ENCODE measurements at regions not wholly inside any gene's neighbourhood (a gene's known extent, or its start where the extent isn't known, plus 50 kb on each side); places are given as distances from the start of the nearest gene placed in this dataset.

DNA sequence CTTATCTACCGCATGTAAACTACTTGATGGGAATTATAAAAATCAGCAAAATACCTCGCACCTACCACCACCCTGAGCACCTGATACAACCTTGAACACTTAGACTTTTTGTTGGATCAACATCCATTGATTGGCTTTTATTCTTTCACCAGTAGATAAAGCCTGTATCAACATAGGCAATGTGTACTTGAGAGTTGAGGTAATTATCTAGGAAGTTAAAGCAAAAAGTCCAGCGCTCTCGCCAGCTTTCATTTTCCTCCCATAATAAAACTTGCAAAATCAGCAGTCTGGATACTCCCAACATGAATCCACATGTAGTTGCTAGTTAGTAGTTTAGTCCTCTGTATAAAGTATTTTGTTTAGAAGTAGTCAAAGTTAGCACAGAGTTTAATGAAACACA, 132.0 kb upstream of the PRDM1 start:
- Mint-ChIP-seq H3K36me3 (ENCODE audit: insufficient read depth) (no peaks in the 10 kb centered on the region), H3K27ac (no peak overlapping the region), H3K9me3 (ENCODE audit: low read depth) (peaks cover 7% of the 10 kb centered on the region), H3K4me3 (ENCODE audit: low read depth) (no peak overlapping the region), H3K27me3 (no peaks in the 10 kb centered on the region), H3K4me1 (ENCODE audit: low read depth) (peaks cover 21% of the 10 kb centered on the region)
- no peak for DNase-seq (ENCODE audit: low spot score, unreplicated experiment)
- no peak for TF ChIP-seq CTCF (IDR thresholded peaks at IDR 0.05; ENCODE audit: unreplicated experiment)

DNA sequence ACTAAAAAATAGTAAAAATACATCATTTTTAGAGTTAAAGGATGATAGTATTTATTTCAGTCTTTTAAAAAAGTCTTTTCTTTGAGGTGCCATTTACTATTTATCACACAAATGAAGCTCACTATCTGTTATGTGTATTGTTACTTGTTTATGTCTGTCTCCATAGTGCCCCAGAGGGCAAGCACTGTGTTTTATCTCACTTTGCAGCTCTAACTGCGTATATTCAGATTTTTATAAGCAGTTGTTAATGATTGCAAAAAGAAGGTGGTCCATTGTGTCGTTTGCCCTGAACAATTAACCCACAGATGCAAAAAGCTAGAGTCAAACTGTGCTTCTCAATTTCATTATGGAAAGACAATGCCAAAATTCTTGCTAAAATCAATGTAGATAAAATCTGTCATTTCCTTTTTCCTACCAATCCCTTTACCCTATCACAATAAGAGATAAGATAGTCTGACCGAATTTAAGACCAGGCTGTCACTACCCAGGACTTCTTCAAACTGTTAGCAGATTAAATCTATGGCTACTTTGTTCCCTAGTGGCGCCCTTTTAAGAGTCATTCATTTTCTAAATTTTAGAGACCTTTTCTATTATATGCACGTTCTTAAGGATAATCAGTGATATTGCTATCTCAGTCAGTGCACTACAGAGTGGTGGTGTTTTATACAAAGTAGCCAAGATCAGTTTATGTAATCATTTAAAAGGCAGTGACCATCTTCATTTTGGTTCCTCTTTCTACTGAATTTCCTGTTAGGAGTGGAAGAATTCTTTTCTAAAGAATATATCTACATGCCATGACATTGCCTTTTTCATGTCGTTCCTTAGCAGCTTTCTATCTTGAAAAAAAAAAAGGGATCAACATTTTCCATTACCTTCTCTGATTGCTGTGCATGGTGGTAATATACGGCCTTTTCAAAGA, 133.1 kb upstream of the PRDM1 start:
- no peak for DNase-seq (ENCODE audit: low spot score, unreplicated experiment)
- Mint-ChIP-seq H3K27ac (no peak overlapping the region), H3K36me3 (ENCODE audit: insufficient read depth) (no peaks in the 10 kb centered on the region), H3K27me3 (no peaks in the 10 kb centered on the region), H3K9me3 (ENCODE audit: low read depth) (peaks cover 7% of the 10 kb centered on the region), H3K4me3 (ENCODE audit: low read depth) (no peak overlapping the region), H3K4me1 (ENCODE audit: low read depth) (peaks cover 21% of the 10 kb centered on the region)
- TF ChIP-seq CTCF (IDR thresholded peaks at IDR 0.05; ENCODE audit: unreplicated experiment): no peak

- DNase-seq (ENCODE audit: low spot score, unreplicated experiment): no peak
- H3K4me1 Mint-ChIP-seq (ENCODE audit: low read depth): peaks cover 21% of the 10 kb centered on the region
- no peak for TF ChIP-seq CTCF (IDR thresholded peaks at IDR 0.05; ENCODE audit: unreplicated experiment)
- H3K27me3 Mint-ChIP-seq: no peaks in the 10 kb centered on the region
- H3K4me3 Mint-ChIP-seq (ENCODE audit: low read depth): no peak overlapping the region
- no peak overlapping the region for H3K27ac Mint-ChIP-seq
- no peaks in the 10 kb centered on the region for H3K36me3 Mint-ChIP-seq (ENCODE audit: insufficient read depth)
- H3K9me3 Mint-ChIP-seq (ENCODE audit: low read depth): peaks cover 7% of the 10 kb centered on the region
Observed at GRCh38 chr6:105952326-105952725, 133.8 kb upstream of the PRDM1 start.

- no peak for TF ChIP-seq CTCF (IDR thresholded peaks at IDR 0.05; ENCODE audit: unreplicated experiment)
- Mint-ChIP-seq H3K4me1 (ENCODE audit: low read depth) (peaks cover 21% of the 10 kb centered on the region), H3K4me3 (ENCODE audit: low read depth) (no peak overlapping the region), H3K9me3 (ENCODE audit: low read depth) (no peaks in the 10 kb centered on the region), H3K36me3 (ENCODE audit: insufficient read depth) (no peaks in the 10 kb centered on the region), H3K27ac (no peak overlapping the region), H3K27me3 (no peaks in the 10 kb centered on the region)
- DNase-seq (ENCODE audit: low spot score, unreplicated experiment): no peak
Observed at GRCh38 chr6:105951322-105951721, 134.8 kb upstream of the PRDM1 start.

- DNase-seq (ENCODE audit: low spot score, unreplicated experiment): no peak
- Mint-ChIP-seq H3K4me3 (ENCODE audit: low read depth) (no peak overlapping the region), H3K27ac (no peak overlapping the region), H3K4me1 (ENCODE audit: low read depth) (peaks cover 21% of the 10 kb centered on the region), H3K27me3 (no peaks in the 10 kb centered on the region), H3K36me3 (ENCODE audit: insufficient read depth) (no peaks in the 10 kb centered on the region), H3K9me3 (ENCODE audit: low read depth) (no peaks in the 10 kb centered on the region)
- TF ChIP-seq CTCF (IDR thresholded peaks at IDR 0.05; ENCODE audit: unreplicated experiment): no peak
Observed at GRCh38 chr6:105949869-105950268, 136.3 kb upstream of the PRDM1 start.
